GM18909 (cell line): ENCODE measurements at regions not wholly inside any gene's neighbourhood (a gene's known extent, or its start where the extent isn't known, plus 50 kb on each side); places are given as distances from the start of the nearest gene placed in this dataset.
"Not testable (repeated sequence)": the region's sequence is repeated elsewhere in the genome, so short reads cannot be mapped to it uniquely, and the experiment has no call there.

Experiments used
- ATAC-seq: cut with Tn5 transposase; IDR thresholded peaks from one replicate; pipeline ENCODE4 v1.9.1; 2021; ENCODE audit warnings: mild to moderate bottlenecking; ENCODE audit not compliant: unreplicated experiment, poor library complexity

DNA sequence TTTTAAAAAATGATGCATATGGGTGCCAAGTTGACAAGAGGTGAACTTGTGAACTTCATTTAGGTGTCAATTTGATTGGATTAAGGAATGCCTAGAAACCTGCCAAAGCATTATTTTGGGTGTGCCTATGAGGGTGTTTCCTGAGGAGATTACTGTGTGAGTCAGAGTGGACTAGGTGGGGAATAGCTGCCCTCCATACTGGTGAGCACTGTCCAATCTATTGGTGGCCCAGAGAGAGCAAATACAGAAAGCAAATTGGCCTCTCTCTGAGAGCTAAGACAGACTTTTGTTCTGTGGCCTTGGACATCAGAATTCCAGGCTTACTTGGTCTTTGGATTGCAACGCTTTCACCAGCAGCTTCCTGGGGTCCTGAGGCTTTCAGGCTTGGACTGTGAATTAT lies 388.0 kb downstream of the SUCLG1 start:
- ATAC-seq, result no peak

DNA sequence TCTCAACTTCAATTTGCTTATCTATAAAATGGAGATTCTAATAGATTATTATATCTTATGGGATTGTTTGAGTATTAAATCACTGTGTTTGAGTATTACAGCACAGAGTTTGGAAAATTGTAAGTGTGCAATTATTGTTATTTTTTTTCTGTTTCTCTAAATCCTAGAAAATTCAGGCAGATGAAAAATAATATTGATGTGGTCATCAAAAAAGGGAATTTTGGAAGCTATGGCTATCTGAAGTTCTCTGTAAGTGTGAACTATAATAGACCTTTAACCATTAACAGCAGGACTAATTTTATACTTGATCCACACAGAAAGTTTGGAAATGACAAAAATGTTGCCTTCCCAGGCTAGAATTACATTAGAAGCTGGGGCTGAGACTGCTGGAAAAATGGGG lies 393.2 kb downstream of the SUCLG1 start:
- ATAC-seq, result no peak

DNA sequence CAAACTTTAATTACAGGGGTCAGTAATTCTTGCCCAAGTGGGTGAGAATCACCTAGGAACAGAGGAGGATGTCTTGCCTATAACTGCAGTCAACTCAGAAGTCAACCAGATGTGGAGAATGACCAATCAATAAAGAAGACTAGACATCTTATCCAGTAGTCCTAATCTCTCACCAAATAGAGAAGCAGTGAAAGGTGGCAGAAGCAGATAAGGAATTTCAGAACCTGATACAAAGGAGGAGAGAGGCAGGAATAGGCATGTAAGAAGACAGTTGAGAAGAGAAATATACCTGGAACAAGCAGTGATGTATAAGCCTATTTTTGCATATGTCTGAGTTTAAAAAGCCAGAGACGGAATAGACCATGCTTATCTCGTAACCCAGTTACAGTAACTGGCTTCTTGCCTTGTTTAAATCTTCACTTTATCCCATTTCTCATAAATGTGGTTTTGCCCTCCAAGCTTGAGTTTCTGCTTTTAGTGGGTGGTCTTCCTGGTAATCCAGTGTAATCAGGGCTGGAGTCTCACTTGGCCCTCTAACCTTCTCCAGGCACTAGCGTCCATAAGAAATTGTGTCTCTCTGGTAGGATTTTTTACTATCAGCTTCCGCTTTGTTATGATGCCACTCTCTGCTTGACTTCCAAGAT lies 401.0 kb downstream of the SUCLG1 start:
- no peak for ATAC-seq

DNA sequence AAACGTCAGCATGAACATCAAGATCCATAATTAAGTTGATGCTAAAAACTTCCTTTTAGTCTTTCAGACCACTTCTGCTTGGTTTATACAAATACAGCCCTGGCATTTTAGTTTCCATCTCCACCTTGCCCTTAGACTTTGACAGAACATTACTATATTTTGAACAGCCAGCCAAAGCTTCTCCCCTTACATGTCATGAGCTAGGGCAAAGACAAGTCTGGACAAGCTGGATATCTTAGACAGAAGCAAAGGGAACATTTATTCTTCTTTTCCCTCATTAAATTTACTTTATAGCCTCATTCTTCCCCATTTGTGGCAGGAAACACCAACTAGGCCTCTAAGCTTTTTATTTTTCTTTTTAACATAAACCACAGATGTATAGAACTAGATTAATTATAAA lies 403.3 kb downstream of the SUCLG1 start:
- ATAC-seq, result no peak

DNA sequence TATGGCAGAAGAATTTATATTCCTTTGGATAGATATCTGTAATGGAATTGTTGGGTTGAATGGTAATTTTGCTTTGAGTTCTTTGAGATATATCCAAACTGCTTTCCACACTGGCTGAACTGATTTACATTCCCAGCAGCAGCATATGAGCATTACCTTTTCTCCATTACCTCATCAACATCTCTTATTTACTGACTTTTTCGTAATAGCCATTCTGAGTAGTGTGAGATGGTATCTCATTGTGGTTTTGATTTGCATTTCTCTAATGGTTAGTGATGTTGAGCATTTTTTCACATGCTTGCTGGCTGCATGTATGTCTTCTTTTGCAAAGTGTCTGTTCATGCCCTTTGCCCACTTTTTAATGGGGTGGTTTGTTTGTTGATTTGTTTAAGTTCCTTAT lies 404.5 kb downstream of the SUCLG1 start:
- ATAC-seq, result not testable (repeated sequence)

DNA sequence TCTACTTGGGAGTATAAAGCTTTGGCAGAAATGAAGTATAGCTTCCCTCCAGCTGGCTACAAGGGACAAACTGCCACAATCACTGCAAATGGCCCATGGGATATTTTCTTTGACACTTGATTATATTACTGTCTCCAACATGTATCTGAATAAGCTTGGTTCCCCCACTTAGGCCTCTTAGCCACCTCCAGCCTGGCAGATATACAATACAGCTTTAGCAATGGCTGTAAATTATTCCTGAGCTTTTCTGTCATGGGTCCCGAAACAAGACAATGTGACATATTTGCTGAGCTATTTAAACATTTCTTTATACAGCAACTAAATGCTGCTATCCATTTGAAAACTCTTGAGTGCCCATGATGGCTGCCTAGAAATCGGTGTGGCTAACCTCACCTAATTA lies 406.2 kb downstream of the SUCLG1 start:
- ATAC-seq, result no peak

DNA sequence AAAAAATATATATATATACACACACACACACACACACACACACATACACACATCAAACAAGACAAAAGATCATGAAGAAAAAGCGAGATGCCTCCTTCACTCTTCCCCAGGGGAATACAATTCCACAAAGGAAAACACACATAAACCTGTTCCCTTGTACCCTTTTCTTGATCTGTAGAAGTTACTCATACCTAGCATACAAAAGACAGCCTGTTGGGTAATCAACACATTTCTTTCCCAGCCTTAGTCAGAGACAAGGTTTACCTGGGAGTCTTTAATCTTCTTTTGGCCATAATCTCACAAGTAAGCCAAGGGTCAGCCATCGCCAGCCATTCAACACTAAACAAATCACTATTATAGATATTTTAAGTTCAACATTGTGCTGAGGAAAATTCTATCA lies 407.0 kb downstream of the SUCLG1 start:
- no peak for ATAC-seq

DNA sequence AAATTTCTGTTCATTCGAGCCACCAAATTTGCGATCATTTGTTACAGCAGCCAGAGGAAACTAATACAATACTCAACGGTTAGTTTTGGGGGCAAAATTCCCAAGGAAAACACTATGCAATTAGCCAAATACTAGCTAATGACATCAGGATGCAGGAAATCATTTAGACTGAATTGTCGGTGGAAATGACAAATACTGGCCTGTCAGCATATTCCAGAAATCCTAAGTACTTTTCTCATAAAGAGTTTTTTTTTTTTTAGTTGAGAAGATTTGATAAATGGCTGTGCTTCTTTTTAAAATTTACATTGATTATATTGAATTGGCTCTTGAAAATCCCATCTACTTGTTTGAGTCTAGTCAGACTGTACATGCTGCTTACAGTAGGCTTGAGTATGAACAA lies 410.1 kb downstream of the SUCLG1 start:
- no peak for ATAC-seq

DNA sequence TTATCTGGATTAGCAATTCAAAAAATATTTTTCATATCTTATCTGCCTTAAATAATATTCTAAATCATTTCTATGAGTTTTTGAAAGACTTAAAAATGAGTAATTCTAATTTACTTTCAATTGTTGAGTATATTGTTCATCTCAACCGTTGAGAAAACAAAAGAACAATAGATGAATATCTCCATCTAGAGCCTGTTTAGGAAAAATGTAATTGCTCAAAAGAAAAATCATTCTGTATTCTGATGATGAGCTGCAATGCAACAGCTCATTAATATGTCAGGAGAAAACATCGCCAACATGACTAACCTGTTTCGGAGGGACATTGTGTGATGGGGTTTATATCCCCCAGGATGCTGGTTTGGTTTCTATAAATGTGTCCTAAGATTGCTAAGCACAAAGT lies 417.6 kb downstream of the SUCLG1 start:
- no peak for ATAC-seq

DNA sequence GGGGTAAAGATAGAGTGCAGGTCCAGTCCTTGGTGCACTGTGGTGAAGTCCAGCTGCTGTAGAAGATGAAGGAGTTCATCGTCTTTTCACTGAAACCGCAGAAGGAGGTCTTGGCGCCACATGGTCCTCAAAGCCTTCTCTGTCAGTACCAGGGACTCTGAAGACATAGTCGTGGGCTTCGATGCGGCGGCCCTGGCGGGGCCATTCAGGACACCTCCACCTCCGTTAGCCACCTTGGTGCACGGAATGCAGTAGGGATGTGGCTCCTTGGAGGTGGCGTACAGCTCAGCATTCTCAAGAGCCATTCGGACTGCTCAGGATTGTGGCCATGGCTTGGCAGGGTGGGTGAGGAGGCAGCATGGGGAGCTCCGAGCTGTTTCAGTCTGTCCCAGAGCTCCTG lies 418.8 kb downstream of the SUCLG1 start:
- no peak for ATAC-seq

DNA sequence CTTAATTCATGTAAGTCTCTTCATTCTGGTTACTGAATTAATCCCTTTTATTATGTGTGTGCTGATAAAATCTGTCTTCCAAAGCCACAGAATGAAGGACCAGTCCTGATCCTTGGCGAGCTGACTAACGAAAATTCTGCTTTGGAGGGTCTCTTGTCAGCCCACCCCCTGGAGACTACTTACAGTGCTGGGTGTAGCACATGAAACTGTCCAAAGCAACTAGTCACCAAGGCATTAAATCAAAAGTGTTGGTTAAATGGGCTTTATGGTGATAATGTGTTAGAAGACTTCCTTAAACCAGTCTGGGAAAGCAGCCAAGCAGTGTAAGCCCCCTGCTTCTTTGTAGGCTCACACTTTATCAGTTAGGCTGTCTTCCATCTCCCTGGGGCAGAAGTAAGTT lies 420.2 kb downstream of the SUCLG1 start:
- no peak for ATAC-seq

DNA sequence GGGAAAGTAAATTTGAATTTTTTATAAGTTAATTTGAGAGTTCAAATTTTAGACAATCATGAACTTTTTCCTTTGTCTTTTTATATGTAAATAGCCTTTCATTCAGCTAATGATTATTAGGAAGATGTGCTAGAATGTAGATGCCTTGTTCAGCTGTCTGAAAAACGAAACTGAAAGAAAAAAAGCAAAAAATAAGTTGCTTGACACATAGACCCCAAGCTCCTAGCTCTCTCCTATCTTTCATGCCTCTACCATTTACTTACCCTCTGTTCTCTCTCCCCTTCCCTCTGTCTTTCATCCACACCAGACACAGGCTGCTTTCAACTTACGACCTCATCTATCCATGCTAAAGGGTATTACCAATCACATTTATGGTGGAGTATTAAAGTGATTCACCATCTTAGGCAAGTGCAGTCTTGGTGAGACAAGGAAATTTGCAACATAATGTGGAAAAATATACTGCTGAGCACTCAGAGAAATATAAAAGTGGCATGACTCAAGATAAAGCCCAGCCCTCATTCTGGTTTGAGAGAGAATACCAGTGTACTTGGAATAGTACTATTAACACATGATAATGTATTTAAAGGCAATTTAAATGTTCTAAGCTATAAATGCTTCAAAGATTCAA lies 425.6 kb downstream of the SUCLG1 start:
- ATAC-seq, result no peak

DNA sequence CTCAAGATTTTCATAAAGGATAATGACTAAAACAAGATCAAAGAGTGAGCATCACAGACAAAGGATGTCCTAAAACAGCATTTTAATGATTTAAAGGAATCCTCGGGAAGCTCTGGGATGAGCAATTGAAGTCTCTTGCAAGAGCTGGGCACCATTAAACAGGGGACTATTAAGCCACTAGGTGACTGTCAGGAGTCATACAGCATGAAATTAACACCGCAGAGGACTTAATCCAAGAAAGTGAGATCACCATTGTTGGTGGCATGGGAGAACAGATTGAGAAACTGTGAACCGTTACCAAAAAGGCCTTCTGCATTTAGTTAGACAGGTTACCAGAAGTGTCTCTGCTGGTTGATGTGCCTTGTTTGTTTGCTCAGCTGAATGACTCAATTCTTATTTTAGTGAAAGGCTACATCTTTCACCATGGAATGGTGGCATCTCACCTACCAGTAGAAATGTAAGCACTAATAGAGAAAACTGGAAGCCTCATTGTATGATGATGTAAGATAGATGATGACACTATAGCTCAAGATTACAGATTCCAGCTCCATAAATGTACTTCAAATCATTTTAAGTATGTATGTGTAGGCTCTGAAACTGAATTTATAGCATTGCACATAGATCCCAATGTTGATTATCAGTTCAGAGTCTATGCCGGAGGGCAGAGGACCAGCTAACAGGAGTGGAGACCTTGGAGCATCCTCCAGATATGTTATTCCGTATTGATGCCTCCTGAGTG lies 427.6 kb downstream of the SUCLG1 start:
- no peak for ATAC-seq

DNA sequence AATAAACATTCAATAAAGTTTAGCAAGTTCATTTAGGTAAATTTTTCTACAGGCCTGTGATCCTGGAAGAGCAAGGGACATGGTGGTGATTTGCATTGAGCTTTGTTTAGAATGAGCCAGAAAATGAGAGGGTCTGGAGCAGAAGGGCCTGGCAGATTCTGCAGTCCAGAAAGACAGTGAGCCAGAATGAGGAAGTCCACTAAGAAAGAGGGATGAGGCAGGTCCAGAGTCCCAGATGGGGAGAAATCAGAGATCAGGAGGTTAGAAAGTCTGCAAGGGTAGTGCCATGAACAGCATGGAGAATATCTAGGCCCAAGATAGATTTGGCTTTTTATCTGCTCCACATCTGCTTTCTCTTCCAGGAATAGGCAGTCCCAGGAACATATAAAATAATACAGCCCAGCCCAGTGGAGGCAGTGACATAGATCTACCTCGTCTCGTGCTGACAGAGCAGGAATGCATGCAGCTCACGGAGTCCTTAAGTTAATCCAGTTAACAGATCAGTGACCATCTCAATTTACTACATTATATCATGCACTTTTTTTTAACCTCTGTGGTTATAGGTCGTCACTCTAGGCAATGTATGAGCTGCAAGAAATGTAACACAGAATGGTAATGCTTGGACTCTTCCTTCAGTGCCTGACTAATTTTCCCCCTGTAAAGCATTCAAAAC lies 429.0 kb downstream of the SUCLG1 start:
- no peak for ATAC-seq

DNA sequence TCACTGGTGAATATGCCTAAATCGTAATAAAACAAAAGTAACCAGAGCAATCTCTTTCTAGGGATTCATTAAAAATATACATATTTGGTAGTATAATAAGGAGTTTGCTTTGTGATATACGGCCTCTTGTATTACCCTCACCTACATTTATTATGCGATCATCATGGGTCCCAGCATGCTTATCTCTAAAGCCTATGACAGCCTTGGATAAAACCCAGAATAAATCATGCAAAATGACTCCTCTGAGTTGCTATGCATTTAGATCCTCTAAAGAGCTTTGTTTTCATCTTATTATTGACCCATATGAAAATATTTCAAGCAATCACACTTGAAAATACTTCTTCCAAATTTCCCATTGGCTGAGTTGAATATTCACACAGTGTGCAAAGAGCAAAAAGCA lies 432.3 kb downstream of the SUCLG1 start:
- ATAC-seq, result no peak

DNA sequence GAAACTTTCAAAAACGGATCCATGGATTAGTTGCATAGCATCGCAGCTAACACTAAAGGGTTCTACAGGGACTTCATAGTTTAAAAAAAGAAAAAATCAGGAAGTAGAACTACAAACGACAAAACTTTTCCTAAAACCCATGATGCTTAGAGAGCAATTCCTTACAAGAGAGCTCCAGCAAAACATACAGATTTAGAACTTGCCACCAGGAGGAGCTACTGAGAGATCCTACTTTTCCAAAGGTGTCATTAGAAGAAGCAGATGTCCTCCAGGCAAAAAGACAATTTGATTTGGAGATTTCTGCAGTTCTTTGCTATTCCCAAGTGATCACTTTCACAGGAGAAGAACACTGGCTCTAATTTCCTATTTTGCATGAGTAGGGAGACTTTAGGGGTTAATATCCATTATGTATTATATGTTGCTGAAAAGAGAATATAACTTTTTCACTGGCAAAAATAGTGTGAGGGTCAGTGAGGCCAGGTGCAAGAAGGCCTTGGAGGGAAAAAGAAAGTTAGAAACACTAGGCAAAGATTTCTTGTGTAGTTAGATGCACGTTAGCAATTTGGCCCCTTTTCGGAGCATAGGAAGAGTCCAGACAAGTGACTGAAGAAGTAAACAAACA lies 436.2 kb downstream of the SUCLG1 start:
- ATAC-seq, result no peak

DNA sequence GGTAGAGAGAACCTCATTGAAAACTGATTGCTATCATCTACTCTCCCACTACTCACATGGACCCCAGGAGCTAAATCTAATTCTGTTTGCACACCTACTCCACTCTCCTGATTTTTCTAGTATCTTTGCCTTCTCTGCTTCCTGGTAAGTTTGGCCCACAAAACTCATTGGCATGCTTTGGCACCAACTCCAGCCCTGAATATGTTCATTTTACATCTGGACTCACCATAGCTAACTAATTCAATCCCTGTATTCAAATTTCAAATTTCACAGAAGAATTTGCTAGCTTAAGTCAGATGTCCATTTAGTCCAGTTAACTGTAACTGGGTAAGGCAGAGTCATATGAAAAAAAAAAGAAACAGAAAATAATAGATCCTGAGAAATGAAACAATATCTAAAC lies 442.1 kb downstream of the SUCLG1 start:
- no peak for ATAC-seq

DNA sequence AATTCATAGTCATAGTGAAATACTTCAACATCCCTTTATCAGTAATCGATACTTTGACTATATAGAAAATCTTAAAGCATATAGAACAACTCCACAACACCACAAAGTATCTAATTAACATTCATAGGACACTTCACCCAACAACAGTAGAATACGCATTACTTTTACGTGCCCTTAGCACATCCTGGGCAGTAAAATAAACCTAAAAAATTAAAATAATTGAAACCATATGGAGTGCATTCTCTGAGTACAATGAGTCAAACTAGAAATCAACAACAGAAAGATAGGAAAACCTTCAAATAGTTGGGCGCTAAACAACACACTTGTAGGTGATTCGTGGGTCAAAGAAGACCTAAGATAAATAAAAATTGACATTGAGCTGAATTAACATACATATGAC lies 442.9 kb downstream of the SUCLG1 start:
- ATAC-seq, result no peak

DNA sequence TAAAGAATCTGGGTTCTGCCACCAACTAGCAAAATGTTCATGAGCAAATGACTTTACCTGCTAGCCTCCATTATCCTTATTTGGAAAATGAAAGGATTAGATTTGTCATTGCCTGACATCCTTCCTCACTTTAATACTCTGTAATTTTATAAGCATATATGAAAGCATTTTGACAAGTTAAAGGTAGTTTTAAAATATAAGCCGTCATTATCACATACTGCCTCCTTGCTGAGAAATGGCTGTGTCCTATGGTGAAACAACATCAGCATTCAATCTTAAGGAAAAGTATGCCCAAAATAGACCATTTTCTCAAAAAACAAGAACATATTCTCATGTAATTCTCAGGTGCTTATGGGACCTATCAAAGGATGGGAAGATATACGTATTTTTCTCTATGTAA lies 461.2 kb downstream of the SUCLG1 start:
- no peak for ATAC-seq

DNA sequence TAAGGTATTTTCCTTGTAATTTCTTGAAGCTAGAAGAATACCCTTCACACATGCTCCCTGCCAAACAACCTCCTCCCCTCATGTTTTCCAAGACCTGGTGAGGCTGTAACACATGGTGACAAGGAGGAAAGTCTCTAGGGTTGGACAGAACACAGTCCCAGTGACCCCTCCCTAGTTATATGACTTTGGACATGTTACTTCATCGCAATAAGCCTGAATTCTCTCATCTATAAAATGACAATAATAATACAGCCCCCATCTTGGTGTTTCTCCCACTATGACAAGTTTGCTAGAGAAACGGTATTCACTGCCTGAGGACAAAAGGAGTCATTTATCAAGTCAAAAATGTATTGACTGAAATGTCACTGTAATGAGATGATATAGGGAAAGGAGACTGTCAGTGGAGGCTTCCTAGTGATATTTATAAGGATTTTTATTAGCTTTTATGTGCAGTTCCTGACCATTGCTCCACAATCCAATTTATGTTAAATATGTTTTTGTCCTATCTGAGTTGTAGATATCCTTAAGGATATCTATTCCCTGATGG lies 464.4 kb downstream of the SUCLG1 start:
- ATAC-seq, result no peak
